HG02763 (cell line): ENCODE measurements at regions not wholly inside any gene's neighbourhood (a gene's known extent, or its start where the extent isn't known, plus 50 kb on each side); places are given as distances from the start of the nearest gene placed in this dataset.

Experiments
- ATAC-seq: cut with Tn5 transposase; IDR thresholded peaks from one replicate; pipeline ENCODE4 v1.9.1; 2021; ENCODE audit warnings: mild to moderate bottlenecking, moderate library complexity; ENCODE audit not compliant: unreplicated experiment

GRCh38 chr1:199857516-199857915, 170.0 kb upstream of the NR5A2 start:
- ATAC-seq: no peak

DNA sequence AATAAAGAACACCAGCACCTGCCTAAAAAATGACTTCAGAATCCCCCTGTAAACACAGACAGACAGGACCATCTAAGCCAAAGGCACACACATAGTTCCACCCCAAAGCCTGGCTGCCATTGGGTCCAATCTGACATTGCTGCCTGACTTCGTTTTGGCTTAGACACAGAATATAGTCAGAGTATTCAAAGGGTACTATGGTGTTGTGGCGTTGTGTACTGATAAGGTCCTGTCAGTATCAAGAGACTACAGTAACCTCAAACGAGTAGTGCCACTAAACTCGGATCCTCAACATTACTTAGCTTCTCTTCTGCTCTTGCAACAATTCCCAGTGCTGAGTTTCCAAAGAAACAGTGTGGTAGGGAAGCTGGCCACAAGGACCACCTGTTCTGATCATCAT, 169.3 kb upstream of the NR5A2 start:
- no peak for ATAC-seq

- no peak for ATAC-seq
Observed at GRCh38 chr1:199858856-199859255, 168.7 kb upstream of the NR5A2 start.

DNA sequence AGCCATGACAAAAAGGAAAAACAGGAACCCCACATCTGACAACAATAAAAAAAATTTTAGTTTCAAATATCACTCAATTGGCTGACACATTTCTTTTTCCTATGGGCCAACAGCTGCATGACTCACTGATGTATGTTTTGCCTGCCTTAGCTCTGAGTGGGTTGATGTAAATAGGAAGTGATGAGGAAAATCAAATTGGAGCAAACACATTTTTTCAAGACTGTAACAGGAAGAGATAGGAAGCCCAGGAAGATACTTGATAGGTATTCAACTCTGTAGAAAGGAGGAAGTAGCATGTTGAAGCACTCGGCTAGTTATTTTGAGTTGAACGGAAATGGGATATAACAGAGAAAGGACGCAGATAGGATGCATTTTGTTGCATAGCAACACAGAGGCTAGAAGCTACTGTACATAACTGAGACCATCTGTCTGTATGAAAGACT, 168.0 kb upstream of the NR5A2 start:
- ATAC-seq: no peak

GRCh38 chr1:199861020-199861795, 166.3 kb upstream of the NR5A2 start:
- no peak for ATAC-seq

DNA sequence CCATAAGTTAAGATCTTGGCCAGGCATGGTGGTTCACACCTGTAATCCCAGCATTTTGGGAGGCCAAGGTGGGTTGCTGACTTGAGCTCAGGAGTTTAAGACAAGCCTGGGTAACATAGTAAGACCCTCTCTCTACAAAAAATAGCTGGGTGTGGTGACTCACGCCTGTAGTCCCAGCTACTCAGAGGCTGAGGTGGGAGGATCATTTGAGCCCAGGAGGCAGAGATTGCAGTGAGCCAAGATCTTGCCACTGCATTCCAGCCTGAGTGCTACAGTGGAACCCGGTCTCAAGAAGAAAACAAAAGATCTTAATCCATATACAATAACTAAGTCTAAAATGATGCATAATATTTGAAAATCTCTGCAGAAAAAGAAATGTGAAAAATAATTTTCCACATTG, 165.5 kb upstream of the NR5A2 start:
- no peak for ATAC-seq

DNA sequence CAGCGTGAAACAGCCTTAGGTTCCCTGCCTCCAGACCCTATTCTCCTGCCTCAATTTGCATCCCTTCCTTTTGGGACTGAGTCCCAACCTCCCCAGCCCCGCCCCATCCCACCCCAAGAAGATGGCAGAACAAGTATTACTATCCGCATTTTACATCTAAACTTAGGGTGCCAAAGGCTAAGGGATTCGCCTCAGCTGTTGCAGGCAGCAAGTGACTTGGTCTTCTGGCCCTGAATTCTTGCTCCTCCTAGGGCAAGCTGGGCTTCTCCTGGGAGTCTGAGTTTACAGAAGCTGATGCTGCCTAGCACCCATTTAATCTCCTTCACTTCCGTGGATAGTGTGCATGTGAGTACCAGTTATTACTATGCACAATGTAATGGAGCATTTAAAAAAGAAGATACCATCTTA, 161.3 kb upstream of the NR5A2 start:
- ATAC-seq: no peak

DNA sequence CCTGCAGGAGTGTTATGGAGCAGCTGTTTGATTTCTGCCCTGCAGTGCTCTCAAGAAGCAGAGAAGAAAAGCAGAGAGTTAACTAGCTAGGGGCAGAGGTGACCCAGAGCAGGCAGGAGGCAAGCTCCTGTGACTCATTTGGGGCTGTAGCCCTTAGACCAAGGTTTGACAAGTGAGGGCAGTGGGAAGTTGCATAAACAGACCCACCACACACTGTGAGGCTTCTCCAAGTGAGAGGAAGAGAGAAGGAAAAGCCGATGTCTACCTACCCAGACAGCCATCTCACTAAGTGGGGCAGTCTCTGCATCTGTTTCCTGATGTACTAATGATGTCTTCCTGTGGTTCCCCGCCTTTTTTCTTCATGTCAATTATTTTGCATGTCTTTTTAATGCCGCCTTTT, 159.9 kb upstream of the NR5A2 start:
- ATAC-seq: no peak

GRCh38 chr1:199868777-199869176, 158.7 kb upstream of the NR5A2 start:
- no peak for ATAC-seq

- ATAC-seq: no peak
Observed at GRCh38 chr1:199875337-199875736, 152.2 kb upstream of the NR5A2 start.

- no peak for ATAC-seq
Observed at GRCh38 chr1:199875856-199876255, 151.7 kb upstream of the NR5A2 start.

GRCh38 chr1:199877526-199878384, 149.8 kb upstream of the NR5A2 start:
- no peak for ATAC-seq

DNA sequence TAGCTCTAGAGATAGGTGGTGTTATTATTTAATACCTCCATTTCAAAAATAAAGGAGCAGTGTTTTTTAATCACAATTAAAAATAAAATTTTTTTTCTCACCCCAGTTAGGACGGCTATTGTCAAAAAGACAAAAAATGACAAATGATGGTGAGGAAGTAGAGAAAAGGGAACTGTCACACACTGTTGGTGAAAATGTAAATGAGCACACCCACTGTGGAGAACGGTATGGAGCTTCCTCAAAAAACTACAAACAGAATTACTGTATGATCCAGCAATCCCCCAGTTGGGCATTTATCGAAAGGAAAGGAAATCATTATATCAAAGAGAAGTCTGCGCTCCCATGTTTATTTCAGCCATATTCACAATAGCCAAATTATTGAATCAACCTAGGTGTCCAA, 148.7 kb upstream of the NR5A2 start:
- no peak for ATAC-seq

GRCh38 chr1:199898654-199899053, 128.9 kb upstream of the NR5A2 start:
- no peak for ATAC-seq

DNA sequence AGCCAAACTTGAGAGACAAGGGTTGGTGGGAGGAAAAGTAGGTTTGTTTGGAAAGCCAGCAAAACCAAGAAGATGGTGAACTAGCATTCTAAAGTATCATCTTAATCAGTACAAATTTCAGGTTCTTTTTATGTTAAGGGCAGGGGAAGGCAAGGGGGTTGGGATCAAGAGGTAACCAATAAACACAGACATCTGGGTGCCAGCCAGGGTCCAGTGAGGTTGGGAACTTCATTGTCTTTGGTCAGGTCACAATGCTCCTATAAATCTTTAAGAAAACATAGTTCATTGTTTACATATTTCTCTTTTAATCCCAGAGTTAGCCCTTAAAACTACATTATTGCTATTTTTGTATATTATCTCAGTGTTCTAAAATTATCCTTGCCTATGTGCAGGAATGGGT, 126.2 kb upstream of the NR5A2 start:
- ATAC-seq: no peak

DNA sequence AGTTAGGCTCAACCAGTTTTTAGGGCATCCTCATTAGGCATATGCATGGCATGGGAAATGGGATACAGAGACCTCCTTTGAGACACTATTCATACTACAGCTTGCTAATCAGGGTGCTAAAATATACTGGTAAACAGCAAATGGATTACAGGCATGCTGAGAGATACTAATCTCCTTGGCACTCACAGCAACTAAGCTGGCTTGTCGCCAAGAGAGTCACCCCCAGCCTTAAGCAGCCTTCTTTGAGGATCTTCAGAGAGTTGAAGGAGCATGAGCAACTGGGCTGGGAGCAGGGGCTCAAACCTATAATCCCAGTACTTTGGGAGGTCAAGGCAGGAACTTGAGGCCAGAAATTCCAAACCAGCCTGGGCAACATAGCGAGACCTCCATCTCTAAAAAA, 120.1 kb upstream of the NR5A2 start:
- no peak for ATAC-seq

- ATAC-seq: no peak
Observed at GRCh38 chr1:199909137-199909536, 118.4 kb upstream of the NR5A2 start.

GRCh38 chr1:199913318-199913717, 114.2 kb upstream of the NR5A2 start:
- ATAC-seq: no peak

DNA sequence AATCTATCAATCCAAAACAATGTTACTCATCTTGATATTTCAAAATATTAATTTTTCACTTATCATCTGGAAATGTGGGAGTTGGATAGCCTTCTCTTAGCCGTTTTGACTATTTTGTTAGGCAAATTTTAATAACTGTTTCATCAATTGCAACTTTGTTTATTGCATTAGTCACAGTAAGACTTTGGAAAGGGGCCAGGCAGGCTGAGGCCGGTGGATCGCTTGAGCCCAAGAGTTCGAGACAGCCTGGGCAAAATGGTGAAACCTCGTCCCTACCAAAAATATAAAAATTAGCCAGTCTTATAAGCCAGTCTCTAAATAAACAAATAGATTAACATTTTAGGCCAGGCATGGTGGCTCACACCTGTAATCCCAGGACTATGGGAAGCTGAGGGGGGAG, 113.0 kb upstream of the NR5A2 start:
- ATAC-seq: no peak

DNA sequence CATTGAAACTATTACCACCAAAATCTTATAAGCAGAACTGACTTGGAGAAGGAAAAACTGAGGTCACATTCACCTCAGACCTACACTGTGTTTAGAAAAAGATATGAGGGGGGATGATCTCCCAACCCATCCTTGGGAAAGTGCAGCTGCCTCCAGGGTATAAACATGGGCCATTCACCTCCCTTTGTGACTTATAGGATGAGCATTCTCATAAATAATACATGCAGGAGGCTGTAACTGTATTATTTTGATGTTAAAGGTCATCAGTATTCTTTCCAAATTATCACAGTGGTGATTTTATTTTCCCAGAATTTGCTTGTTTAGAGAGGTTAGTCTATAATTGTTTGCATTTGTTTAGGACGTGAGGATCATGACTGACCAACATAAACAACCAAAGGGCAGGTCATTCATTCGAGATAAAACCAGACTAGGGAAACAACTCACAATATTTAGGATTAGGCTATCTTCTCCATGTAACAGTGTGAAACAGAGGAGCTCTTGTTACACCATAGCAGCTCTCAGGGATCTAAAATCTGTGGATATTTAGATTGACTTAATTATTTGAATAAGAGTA, 109.2 kb upstream of the NR5A2 start:
- ATAC-seq: no peak

GRCh38 chr1:199920635-199921034, 106.9 kb upstream of the NR5A2 start:
- ATAC-seq: no peak

DNA sequence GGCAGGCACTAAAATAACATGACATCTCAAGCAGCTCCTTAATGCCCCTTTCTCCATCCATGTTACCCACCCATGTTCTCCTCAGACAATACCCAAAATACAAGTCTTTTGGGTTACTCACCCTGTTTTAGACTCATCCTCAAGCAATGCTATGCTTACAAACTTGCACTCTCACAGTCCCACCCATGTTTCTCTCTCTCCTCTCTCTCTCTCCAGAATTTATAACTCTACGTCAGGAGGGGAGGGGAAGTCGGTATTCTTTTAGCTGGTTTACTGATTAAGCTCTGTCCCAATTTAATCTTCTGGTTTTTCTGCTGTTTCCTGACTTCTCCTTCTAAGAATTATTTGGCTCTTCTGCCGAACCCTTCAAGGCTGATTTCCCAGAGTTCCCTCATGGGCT, 98.0 kb upstream of the NR5A2 start:
- no peak for ATAC-seq
